ENCODE measurements at regions not wholly inside any gene's neighbourhood (a gene's known extent, or its start where the extent isn't known, plus 50 kb on each side); places are given as distances from the start of the nearest gene placed in this dataset.

- no peaks in the 10 kb centered on the region for H3K36me3 ChIP-seq (ENCODE audit: low read depth)
- no peaks in the 10 kb centered on the region for H3K27me3 ChIP-seq (replicated peaks; ENCODE audit: insufficient read depth)
- no peaks in the 10 kb centered on the region for H4K20me1 ChIP-seq (ENCODE audit: insufficient read depth)
- WGBS, 2 experiments (ENCODE audit: low coverage in 1 of 2, low lambda C conversion rate in 2 of 2, missing lambda C conversion rate in 2 of 2), result 5 to 12% methylated on average over 4 of the region's 4 CpGs
- H3K4me2 ChIP-seq (ENCODE audit: unreplicated experiment), result peak overlapping the region; percentile 59
- TF ChIP-seq EZH2phosphoT487 (IDR thresholded peaks at IDR 0.05; ENCODE audit: insufficient read depth, low read depth) (no peak), EZH2 (IDR thresholded peaks at IDR 0.05; ENCODE audit: insufficient read depth, poor library complexity, severe bottlenecking) (no peak)
- H3K4me1 ChIP-seq (ENCODE audit: insufficient read depth), result peaks cover 44% of the 10 kb centered on the region
- H3K9me2 ChIP-seq (ENCODE audit: insufficient read depth), result no peaks in the 10 kb centered on the region
- H3K79me2 ChIP-seq (ENCODE audit: insufficient read depth), result no peaks in the 10 kb centered on the region
- peak overlapping the region; percentile 43 for H2AFZ ChIP-seq
- peak overlapping the region; percentile 56 for H3K27ac ChIP-seq
- in situ Hi-C loops (cut with MboI), result no loop called here
- no peak overlapping the region for H3K4me3 ChIP-seq
- H3F3A ChIP-seq (ENCODE audit: insufficient read depth), result peaks cover 32% of the 10 kb centered on the region
- peak; percentile 90 for DNase-seq
- no peaks in the 10 kb centered on the region for H3K9me3 ChIP-seq (ENCODE audit: low read depth)
- no peak overlapping the region for H3K9ac ChIP-seq
These were observed 182.8 kb upstream of the TARS1 start for GRCh38 chr5:33257807-33258429.

- Histone ChIP-seq H3K9ac (no peak overlapping the region), H3K27ac (peak overlapping the region; percentile 56), H3F3A (ENCODE audit: insufficient read depth) (peaks cover 32% of the 10 kb centered on the region), H3K36me3 (ENCODE audit: low read depth) (no peaks in the 10 kb centered on the region), H3K4me1 (ENCODE audit: insufficient read depth) (peaks cover 44% of the 10 kb centered on the region), H2AFZ (peak overlapping the region; percentile 43), H3K9me2 (ENCODE audit: insufficient read depth) (no peaks in the 10 kb centered on the region), H4K20me1 (ENCODE audit: insufficient read depth) (no peaks in the 10 kb centered on the region), H3K4me3 (no peak overlapping the region), H3K79me2 (ENCODE audit: insufficient read depth) (no peaks in the 10 kb centered on the region), H3K4me2 (ENCODE audit: unreplicated experiment) (peak overlapping the region; percentile 9), H3K9me3 (ENCODE audit: low read depth) (no peaks in the 10 kb centered on the region), H3K27me3 (replicated peaks; ENCODE audit: insufficient read depth) (no peaks in the 10 kb centered on the region)
- WGBS, 2 experiments (ENCODE audit: low coverage in 1 of 2, low lambda C conversion rate in 2 of 2, missing lambda C conversion rate in 2 of 2), result 45 to 48% methylated on average over 2 of the region's 2 CpGs
- in situ Hi-C loops (cut with MboI), result no loop called here
- TF ChIP-seq EZH2 (IDR thresholded peaks at IDR 0.05; ENCODE audit: insufficient read depth, poor library complexity, severe bottlenecking), result no peak
- no peak for TF ChIP-seq EZH2phosphoT487 (IDR thresholded peaks at IDR 0.05; ENCODE audit: insufficient read depth, low read depth)
- peak; percentile 72 for DNase-seq
These were observed 182.2 kb upstream of the TARS1 start for GRCh38 chr5:33258553-33258952.

GRCh38 chr5:33260098-33260497, 180.7 kb upstream of the TARS1 start:
- H3K4me1 ChIP-seq (ENCODE audit: insufficient read depth), result peaks cover 44% of the 10 kb centered on the region
- peak overlapping the region; percentile 24 for H3K4me2 ChIP-seq (ENCODE audit: unreplicated experiment)
- H2AFZ ChIP-seq, result no peak overlapping the region
- in situ Hi-C loops (cut with MboI), result no loop called here
- H3K4me3 ChIP-seq, result no peak overlapping the region
- 87 to 93% methylated on average over 2 of the region's 2 CpGs for WGBS, 2 experiments (ENCODE audit: low coverage in 1 of 2, low lambda C conversion rate in 2 of 2, missing lambda C conversion rate in 2 of 2)
- peak overlapping the region; percentile 55; the same call in 1 of the 2 replicates for H3K27ac ChIP-seq
- H3K79me2 ChIP-seq (ENCODE audit: insufficient read depth), result no peaks in the 10 kb centered on the region
- H3K9me2 ChIP-seq (ENCODE audit: insufficient read depth), result no peaks in the 10 kb centered on the region
- H3K9me3 ChIP-seq (ENCODE audit: low read depth), result no peaks in the 10 kb centered on the region
- no peaks in the 10 kb centered on the region for H4K20me1 ChIP-seq (ENCODE audit: insufficient read depth)
- peaks cover 32% of the 10 kb centered on the region for H3F3A ChIP-seq (ENCODE audit: insufficient read depth)
- DNase-seq, result peak; percentile 70
- TF ChIP-seq EZH2phosphoT487 (IDR thresholded peaks at IDR 0.05; ENCODE audit: insufficient read depth, low read depth), result no peak
- no peak for TF ChIP-seq EZH2 (IDR thresholded peaks at IDR 0.05; ENCODE audit: insufficient read depth, poor library complexity, severe bottlenecking)
- no peaks in the 10 kb centered on the region for H3K36me3 ChIP-seq (ENCODE audit: low read depth)
- H3K9ac ChIP-seq, result no peak overlapping the region
- no peaks in the 10 kb centered on the region for H3K27me3 ChIP-seq (replicated peaks; ENCODE audit: insufficient read depth)

GRCh38 chr5:33261305-33261704, 179.5 kb upstream of the TARS1 start:
- peak; percentile 64 for DNase-seq
- Histone ChIP-seq H3K4me2 (ENCODE audit: unreplicated experiment) (peak overlapping the region; percentile 38), H3K9me3 (ENCODE audit: low read depth) (no peaks in the 10 kb centered on the region), H3K4me1 (ENCODE audit: insufficient read depth) (peaks cover 44% of the 10 kb centered on the region), H3K79me2 (ENCODE audit: insufficient read depth) (no peaks in the 10 kb centered on the region), H2AFZ (peak overlapping the region; percentile 65), H3K27me3 (replicated peaks; ENCODE audit: insufficient read depth) (no peaks in the 10 kb centered on the region), H3K27ac (peak overlapping the region; percentile 55), H3K4me3 (no peak overlapping the region), H3F3A (ENCODE audit: insufficient read depth) (peaks cover 32% of the 10 kb centered on the region), H3K9ac (no peak overlapping the region), H3K36me3 (ENCODE audit: low read depth) (no peaks in the 10 kb centered on the region), H4K20me1 (ENCODE audit: insufficient read depth) (no peaks in the 10 kb centered on the region), H3K9me2 (ENCODE audit: insufficient read depth) (no peaks in the 10 kb centered on the region)
- in situ Hi-C loops (cut with MboI), result no loop called here
- TF ChIP-seq EZH2 (IDR thresholded peaks at IDR 0.05; ENCODE audit: insufficient read depth, poor library complexity, severe bottlenecking), result no peak
- TF ChIP-seq EZH2phosphoT487 (IDR thresholded peaks at IDR 0.05; ENCODE audit: insufficient read depth, low read depth), result no peak
- WGBS, 2 experiments (ENCODE audit: low coverage in 1 of 2, low lambda C conversion rate in 2 of 2, missing lambda C conversion rate in 2 of 2), result 15 to 17% methylated on average over 2 of the region's 2 CpGs
